HG02870 (cell line): ENCODE measurements at regions not wholly inside any gene's neighbourhood (a gene's known extent, or its start where the extent isn't known, plus 50 kb on each side); places are given as distances from the start of the nearest gene placed in this dataset.

Experiments used
- ATAC-seq: cut with Tn5 transposase; IDR thresholded peaks from one replicate; pipeline ENCODE4 v1.9.1; 2021; ENCODE audit warnings: mild to moderate bottlenecking, moderate library complexity; ENCODE audit not compliant: unreplicated experiment

GRCh38 chr11:98835335-98835734 is 185.4 kb upstream of the CNTN5 start:
- no peak for ATAC-seq

GRCh38 chr11:98836156-98836555 is 184.6 kb upstream of the CNTN5 start:
- no peak for ATAC-seq

DNA sequence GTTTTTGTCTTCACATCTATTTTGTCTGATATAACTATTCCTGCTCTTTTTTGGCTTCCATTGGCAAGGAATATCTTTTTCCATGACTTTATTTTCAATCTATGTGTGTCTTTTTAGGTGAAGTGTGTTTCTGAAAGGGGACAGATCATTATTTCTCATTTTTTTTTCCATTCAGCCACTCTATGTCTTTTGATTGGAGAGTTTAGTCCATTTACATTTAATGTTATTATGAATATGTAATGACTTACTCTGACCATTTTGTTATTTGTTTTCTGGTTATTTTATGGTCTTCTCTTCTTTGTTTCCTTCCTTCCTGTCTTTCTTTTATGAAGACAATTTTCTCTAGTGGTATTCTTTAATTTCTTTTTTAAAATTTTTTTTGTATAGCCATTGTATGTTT is 178.6 kb upstream of the CNTN5 start:
- no peak for ATAC-seq

DNA sequence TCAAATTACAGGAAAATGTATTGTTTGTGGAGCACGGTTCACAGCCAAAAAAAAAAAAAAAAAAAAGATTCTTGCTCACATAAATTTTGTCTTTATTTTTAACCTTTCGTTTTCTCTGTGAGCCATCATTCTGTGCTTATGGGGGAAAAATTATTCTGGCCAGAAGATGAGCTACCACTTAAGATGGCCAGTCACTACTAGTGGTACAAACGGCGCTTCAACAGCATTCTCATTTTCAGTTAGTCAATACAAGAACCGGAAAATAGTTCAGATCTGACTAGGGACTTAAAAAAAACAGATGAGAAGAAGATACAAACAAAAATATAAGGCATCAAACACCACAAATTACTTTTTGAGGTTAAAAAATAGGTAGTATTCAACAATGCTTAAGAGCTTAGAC is 158.6 kb upstream of the CNTN5 start:
- no peak for ATAC-seq

GRCh38 chr11:98871690-98872089 is 149.1 kb upstream of the CNTN5 start:
- ATAC-seq: no peak

DNA sequence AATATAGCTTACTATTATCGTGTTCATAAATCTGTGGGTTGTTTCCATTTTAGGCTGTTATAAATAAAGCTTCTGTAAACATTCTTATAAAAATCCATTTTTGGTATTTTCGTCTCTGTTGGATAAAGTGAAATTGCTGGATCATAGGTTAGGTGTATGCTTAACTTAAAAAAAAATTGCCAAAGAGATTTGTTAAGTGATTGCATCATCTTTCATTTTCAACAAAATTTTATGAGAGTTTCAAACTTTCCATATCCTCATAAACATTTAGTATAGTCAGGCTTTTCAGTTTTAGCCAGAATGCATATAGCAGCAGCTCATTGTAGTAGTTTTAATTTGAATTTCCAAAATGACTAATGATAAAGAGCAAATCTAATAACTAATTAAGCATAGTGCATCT is 146.7 kb upstream of the CNTN5 start:
- no peak for ATAC-seq

- ATAC-seq: no peak
These were observed 124.8 kb upstream of the CNTN5 start for GRCh38 chr11:98895936-98896335.

GRCh38 chr11:98940913-98941312 is 79.8 kb upstream of the CNTN5 start:
- ATAC-seq: no peak

DNA sequence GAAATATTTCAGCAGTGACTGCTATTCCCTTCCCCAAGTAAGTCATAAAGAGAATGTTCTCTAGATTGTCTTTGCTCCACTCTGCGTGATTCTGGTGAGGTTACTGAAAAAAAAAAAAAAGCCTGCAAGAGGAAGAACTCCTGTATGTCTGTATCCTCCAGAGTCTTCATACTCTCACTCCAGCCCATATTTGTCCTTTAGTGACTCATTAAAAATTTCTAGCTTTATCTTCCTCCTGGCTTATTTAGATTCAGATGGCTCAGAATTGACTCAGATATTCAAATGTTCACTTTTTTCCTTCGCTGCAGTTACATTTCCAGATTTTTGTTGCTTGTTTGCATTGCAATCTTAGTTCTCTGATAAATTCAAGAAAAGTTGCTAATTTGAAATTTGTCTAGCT is 76.3 kb upstream of the CNTN5 start:
- ATAC-seq: no peak

- ATAC-seq: no peak
These were observed 68.6 kb upstream of the CNTN5 start for GRCh38 chr11:98952107-98952506.

- ATAC-seq: no peak
These were observed 65.2 kb upstream of the CNTN5 start for GRCh38 chr11:98955551-98955950.

DNA sequence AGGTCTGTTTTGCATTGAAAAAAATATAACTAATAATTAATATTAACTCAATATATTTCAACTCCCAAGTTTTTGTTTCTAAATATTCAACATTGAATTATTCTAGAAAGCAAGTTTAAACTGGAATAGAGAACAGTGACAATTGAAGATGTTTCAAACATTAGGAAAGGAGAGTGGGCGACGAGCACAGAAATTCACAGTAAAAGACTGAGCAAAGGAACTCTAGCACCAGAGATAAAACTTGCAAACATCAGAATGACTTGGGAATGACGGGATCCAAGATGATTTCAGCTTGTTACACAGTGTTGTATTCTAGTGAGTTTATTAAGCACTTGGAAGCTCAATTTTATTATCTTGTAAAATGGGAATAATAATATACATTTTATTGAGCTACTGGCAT is 56.6 kb upstream of the CNTN5 start:
- ATAC-seq: no peak

DNA sequence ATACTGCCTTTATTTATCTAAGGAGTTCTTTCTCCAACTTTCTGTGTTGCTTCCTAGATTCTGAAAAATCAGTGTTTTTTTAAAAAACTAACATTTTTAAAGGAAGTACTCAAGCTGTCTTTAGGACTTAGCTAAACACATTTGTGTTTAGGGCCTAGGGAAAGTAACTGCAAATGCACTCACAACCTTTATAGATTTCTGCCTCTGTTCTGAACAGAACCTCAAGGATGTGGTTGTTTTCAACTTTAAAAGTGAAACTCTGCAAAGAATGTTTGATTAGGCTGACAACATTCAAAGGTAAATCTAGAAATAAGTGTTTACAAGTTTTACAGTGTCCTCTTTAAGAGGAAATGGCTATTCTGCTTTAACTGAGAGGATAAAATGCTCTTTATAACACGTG is 55.4 kb upstream of the CNTN5 start:
- ATAC-seq: no peak

GRCh38 chr11:98965775-98966174 is 55.0 kb upstream of the CNTN5 start:
- no peak for ATAC-seq

GRCh38 chr11:98967005-98967404 is 53.7 kb upstream of the CNTN5 start:
- ATAC-seq: no peak
